GM21737 (cell line): ENCODE measurements at regions not wholly inside any gene's neighbourhood (a gene's known extent, or its start where the extent isn't known, plus 50 kb on each side); places are given as distances from the start of the nearest gene placed in this dataset.
"Not testable (repeated sequence)": the region's sequence is repeated elsewhere in the genome, so short reads cannot be mapped to it uniquely, and the experiment has no call there.

Source experiments
- ATAC-seq: cut with Tn5 transposase; IDR thresholded peaks from one replicate; pipeline ENCODE4 v1.9.1; 2021; ENCODE audit warnings: mild to moderate bottlenecking, moderate library complexity; ENCODE audit not compliant: unreplicated experiment

- ATAC-seq, result no peak
Measured at GRCh38 chr5:87661784-87662566, 249.2 kb upstream of the CCNH start.

- no peak for ATAC-seq
Measured at GRCh38 chr5:87653242-87653641, 240.5 kb upstream of the CCNH start.

GRCh38 chr5:87650284-87650683 is 237.6 kb upstream of the CCNH start:
- ATAC-seq, result no peak

- no peak for ATAC-seq
Measured at GRCh38 chr5:87649455-87649854, 236.7 kb upstream of the CCNH start.

GRCh38 chr5:87645224-87645623 is 232.5 kb upstream of the CCNH start:
- ATAC-seq, result no peak

GRCh38 chr5:87640902-87641301 is 228.2 kb upstream of the CCNH start:
- ATAC-seq, result no peak

- ATAC-seq, result no peak
Measured at GRCh38 chr5:87627363-87627762, 214.6 kb upstream of the CCNH start.

- ATAC-seq, result no peak
Measured at GRCh38 chr5:87608385-87608784, 195.7 kb upstream of the CCNH start.

- no peak for ATAC-seq
Measured at GRCh38 chr5:87605663-87606062, 192.9 kb upstream of the CCNH start.

- ATAC-seq, result no peak
Measured at GRCh38 chr5:87599778-87600177, 187.0 kb upstream of the CCNH start.

GRCh38 chr5:87598460-87598859 is 185.7 kb upstream of the CCNH start:
- no peak for ATAC-seq

GRCh38 chr5:87594566-87594965 is 181.8 kb upstream of the CCNH start:
- no peak for ATAC-seq

GRCh38 chr5:87589587-87589986 is 176.9 kb upstream of the CCNH start:
- ATAC-seq, result no peak

- ATAC-seq, result no peak
Measured at GRCh38 chr5:87588316-87588715, 175.6 kb upstream of the CCNH start.

GRCh38 chr5:87583704-87584103 is 171.0 kb upstream of the CCNH start:
- not testable (repeated sequence) for ATAC-seq

- ATAC-seq, result no peak
Measured at GRCh38 chr5:87582149-87582548, 169.4 kb upstream of the CCNH start.

GRCh38 chr5:87581661-87582060 is 168.9 kb upstream of the CCNH start:
- ATAC-seq, result no peak

- no peak for ATAC-seq
Measured at GRCh38 chr5:87579678-87580077, 166.9 kb upstream of the CCNH start.

GRCh38 chr5:87576867-87577266 is 164.1 kb upstream of the CCNH start:
- ATAC-seq, result no peak

- not testable (repeated sequence) for ATAC-seq
Measured at GRCh38 chr5:87576306-87576705, 163.6 kb upstream of the CCNH start.

GRCh38 chr5:87574106-87574505 is 161.4 kb upstream of the CCNH start:
- ATAC-seq, result no peak

GRCh38 chr5:87572611-87573010 is 159.9 kb upstream of the CCNH start:
- no peak for ATAC-seq

GRCh38 chr5:87572090-87572489 is 159.4 kb upstream of the CCNH start:
- no peak for ATAC-seq
